GM19395 (cell line): ENCODE measurements at regions not wholly inside any gene's neighbourhood (a gene's known extent, or its start where the extent isn't known, plus 50 kb on each side); places are given as distances from the start of the nearest gene placed in this dataset.
"Not testable (repeated sequence)": the region's sequence is repeated elsewhere in the genome, so short reads cannot be mapped to it uniquely, and the experiment has no call there.

Experiments
- ATAC-seq: cut with Tn5 transposase; IDR thresholded peaks from one replicate; pipeline ENCODE4 v1.9.1; 2021; ENCODE audit warnings: mild to moderate bottlenecking, moderate library complexity; ENCODE audit not compliant: unreplicated experiment

DNA sequence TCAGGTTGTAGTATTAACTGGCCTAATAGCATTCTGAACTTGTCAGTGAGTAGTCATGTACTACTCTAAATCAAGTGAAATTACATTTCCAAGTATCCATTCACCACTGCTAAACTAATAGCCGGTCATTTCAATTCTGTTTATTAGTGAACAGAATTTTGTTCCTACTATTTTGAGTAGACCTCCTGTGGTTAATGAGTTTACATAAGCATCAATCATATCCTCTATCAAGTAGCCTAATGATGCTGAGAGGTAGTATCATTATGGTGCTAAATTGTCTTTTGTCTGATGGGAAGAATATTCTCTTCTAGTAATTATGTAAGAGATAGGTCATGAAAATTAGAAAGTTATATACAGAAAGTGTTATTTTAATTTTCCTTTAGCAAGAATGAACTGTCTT, 602.8 kb downstream of the KCNT2 start:
- no peak for ATAC-seq

DNA sequence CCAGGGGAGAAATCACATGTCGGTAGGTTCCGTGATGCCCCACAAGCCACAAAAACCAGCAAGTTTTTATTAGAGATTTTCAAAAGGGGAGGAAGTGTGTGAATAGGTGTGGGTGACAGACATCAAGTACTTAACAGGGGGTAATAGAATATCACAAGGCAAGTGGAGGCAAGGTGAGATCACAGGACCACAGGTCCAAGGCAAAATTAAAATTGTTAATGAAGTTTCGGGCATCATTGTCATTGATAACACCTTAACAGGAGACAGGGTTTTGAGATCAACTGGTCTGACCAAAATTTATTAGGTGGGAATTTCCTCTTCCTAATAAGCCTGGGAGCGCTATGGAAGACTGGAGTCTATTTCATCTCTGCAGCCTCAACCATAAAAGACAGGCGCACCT, 603.9 kb downstream of the KCNT2 start:
- not testable (repeated sequence) for ATAC-seq

DNA sequence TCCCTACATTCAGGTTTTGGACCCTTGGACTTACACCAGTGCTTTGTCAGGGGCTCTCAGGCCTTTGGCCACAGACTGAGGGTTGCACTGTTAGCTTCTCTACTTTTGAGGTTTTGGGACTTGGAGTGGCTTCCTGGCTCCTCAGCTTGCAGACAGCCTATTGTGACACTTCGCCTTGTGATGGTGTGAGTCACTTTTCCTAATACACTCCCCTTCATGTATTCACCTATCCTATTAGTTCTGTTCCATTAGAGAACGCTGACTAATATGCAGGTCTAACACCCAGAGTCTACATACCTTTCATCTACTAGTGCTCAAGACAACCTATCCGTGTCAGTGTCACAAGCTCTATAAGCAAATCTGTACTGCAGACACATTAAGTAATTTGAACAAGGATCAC, 605.3 kb downstream of the KCNT2 start:
- no peak for ATAC-seq

GRCh38 chr1:196002296-196002695, 605.9 kb downstream of the KCNT2 start:
- not testable (repeated sequence) for ATAC-seq

DNA sequence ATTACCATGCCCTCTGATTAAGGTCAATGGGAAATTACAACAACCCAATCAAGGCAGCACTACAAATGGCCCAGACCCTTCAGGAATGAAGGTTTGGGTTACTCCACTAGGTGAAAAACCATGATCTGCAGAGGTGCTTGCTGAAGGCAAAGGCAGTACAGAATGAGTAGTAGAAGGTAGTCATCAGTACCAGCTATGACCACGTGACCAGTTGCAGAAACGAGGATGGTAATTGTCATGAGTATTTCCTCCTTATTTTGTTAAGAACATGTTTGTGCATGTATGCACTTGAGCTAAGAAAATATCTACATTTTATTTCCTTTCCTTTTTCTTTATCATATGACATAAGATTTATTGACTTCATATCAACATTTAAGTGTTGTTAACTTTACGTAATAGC, 607.1 kb downstream of the KCNT2 start:
- no peak for ATAC-seq

DNA sequence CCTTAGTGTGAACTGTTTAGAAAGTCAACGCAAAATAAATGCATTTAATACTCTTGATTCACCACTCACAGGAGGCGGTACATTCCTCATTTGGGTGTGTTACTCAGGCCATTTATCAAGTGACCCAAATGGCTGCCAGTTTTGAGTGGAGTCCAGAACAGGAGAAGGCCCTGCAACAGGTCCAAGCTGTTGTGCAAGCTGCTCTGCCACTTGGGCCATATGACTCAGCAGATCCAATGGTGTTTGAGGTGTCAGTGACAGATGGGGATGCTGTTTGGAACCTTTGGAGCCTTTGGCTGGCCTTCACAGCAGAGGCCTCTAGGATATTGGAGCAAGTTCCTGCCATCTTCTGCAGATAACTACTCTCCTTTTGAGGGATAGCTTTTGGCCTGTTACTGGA, 609.2 kb downstream of the KCNT2 start:
- ATAC-seq: no peak

DNA sequence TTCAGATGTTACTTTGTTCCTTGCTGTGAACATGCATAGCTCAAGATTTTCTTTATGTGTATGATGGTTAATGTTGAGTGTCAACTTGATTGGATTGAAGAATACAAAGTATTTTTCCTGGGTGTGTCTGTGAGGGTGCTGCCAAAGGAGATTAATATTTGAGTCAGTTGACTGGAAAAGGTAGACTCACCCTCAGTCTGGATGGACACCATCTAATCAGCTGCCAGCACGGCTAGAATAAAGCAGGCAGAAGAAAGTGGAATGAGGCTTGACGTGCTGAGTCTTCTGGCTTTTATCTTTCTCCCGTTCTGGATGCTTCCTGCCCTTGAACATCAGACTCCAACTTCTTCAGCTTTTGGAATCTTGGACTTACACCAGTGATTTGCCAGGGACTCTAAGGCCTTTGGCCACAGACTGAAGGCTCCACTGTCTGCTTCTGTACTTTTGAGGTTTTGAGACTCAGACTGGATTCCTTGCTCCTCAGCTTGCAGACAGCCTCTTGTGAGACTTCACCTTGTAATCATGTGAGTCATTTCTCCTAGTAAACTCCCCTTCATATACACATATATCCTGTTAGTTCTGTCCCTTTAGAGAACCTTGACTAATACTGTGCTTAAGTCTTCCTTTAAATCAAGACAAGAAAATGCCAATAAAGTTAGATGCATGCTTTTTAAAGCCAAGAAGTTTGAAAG, 626.6 kb downstream of the KCNT2 start:
- ATAC-seq: no peak

DNA sequence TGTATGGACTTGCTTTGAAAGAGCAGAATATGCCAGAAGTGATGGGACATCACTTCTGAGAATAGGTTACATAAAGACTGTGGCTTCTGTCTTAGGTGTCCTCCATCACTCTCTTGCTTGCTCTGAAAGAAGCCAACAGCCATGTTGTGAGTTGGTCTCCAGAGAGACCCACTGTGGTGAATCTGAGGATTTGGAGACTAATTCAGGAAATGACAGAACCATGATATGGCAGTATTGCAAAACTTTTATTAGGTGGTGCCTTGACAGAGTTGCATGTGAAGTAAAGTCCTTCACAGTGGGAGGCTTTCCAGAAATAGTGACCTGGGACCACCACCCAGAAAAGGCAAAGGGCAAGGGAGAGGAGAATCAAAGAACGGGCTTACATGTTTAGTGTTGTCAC, 628.6 kb downstream of the KCNT2 start:
- ATAC-seq: no peak

GRCh38 chr1:195973311-195973904, 634.8 kb downstream of the KCNT2 start:
- ATAC-seq: no peak

GRCh38 chr1:195971589-195971988, 636.7 kb downstream of the KCNT2 start:
- no peak for ATAC-seq

GRCh38 chr1:195970209-195970608, 638.0 kb downstream of the KCNT2 start:
- ATAC-seq: no peak

GRCh38 chr1:195965475-195965874, 642.8 kb downstream of the KCNT2 start:
- no peak for ATAC-seq

DNA sequence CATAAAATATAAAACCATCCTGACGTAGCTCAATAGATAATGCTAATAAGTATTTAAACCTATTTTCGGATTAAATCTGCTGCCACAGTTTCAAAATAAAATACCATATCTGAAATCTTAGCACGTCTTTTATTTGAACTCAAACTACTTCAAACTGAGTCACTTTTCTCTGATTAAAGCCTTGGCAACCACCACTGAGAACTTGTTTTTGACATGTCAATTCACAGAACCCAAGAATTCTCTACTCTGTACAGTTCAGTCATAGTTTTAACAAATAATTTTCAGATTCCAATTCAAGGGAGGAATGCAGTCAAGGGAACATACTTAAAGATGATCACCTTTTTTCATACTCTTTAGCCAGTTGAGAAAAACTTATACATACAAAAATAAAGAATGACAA, 643.2 kb downstream of the KCNT2 start:
- no peak for ATAC-seq

DNA sequence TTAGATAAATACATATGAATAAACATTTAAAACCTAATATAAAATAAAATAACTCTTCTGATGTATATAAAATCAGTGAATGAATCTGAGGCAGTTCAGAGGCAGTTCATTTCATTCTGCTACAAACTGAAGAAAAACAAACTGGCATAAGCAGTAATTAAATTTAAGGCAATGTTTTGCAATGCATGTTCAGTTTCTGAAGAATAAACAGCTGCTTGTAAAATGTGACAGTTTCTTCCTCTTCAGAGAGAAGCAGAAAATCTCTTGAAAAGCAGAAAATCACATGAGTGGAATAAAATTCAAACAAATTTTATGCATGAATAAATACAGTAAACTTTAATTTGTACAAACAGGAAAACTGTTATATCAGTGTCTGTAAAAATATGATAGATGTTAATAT, 643.7 kb downstream of the KCNT2 start:
- no peak for ATAC-seq

DNA sequence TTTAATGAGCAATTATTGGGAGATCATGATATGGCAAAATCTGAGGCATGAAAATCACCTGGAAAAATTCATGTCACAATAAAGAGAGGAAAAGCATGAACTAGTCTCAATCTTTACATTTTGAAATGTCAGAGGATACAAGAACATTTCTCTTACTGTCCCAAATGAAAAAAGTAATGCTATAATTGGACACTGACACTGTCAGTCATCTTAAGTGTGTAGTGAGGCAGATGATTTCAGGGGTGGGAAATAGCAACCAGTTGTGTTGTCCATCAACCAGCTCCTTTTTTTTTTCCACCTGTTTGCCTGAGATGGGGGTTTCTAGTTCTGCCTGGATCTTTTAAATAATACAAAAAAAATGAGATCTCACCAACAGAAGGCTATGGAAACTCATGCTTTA, 646.2 kb downstream of the KCNT2 start:
- no peak for ATAC-seq

GRCh38 chr1:195960580-195960979, 647.7 kb downstream of the KCNT2 start:
- ATAC-seq: no peak

GRCh38 chr1:195958131-195958530, 650.1 kb downstream of the KCNT2 start:
- ATAC-seq: no peak

- no peak for ATAC-seq
Observed at GRCh38 chr1:195956845-195957244, 651.4 kb downstream of the KCNT2 start.

DNA sequence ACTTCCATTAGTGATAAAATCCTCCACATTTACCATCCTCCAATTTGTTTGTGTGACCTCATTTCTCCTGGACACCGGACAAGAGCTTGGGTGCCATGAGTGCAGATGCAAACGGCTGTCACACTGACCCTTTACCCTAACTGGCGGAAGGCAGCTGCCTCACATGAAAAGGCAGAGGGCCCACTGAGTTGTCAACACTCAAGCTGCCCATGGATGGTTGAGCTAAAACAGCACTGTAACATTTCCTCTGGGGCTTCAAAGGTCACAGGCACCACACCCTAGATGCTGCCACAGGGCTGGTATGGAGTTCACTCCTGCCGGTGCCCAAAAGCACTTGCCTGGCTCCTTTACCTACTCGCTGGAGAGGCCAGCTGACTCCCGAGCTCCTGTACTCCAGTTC, 653.4 kb downstream of the KCNT2 start:
- ATAC-seq: no peak

DNA sequence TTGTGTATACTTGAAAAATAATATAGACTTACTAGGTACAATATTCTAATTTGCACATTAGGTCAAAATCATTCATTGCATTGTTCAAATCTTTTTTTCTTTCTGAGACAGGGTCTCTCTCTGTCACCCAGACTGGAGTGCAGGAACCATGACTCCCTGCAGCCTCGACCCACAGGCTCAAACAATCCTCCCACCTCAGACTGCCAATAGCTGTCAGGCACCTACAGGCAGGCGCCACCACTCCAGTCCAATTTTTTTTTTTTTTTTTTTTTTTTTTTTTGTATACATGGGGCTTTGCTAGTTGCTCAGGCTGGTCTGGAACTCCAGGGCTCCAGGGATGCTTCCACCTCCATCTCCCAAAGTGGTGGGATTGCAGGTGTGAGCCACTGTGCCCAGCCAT, 656.9 kb downstream of the KCNT2 start:
- ATAC-seq: no peak

GRCh38 chr1:195948123-195948895, 659.9 kb downstream of the KCNT2 start:
- no peak for ATAC-seq

- ATAC-seq: no peak
Observed at GRCh38 chr1:195946500-195946899, 661.7 kb downstream of the KCNT2 start.
